Lower leg skin (tissue), 3 donors: ENCODE measurements at regions not wholly inside any gene's neighbourhood (a gene's known extent, or its start where the extent isn't known, plus 50 kb on each side); places are given as distances from the start of the nearest gene placed in this dataset.

Experiments used
- POLR2A ChIP-seq, 2 donors: fragments of 450-650 bp; IDR thresholded peaks; one replicate each; pipeline ENCODE4 v1.6.1; 2016 to 2017; ENCODE audit warnings: antibody characterized with exemption in 2 of 2, mild to moderate bottlenecking in 1 of 2, moderate library complexity in 1 of 2
- TF ChIP-seq, protein P1 (sequence below), 3 donors: fragments of 450-650 bp; IDR thresholded peaks; one replicate each; pipeline ENCODE4 v1.5.1; 2016; ENCODE audit warnings: antibody characterized with exemption in 3 of 3, mild to moderate bottlenecking in 3 of 3, moderate library complexity in 2 of 3

DNA sequence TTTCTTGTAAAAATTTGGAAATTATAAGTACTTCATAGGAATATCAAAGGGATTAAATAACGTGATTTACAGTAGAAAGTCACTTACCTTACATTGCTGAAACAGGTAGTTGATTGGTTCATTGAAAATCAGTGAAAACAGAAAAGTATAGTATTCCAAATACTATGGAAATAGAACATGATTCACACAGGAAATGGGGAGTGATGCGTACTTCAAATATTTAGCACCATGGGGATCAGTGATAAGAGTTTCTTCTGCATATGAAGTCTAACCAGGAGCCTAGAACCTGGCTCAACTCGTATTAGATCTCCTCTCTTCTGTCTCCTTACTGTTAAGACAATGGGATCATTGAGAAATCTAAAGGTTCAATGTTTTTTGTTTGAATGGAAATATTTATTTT is 133.3 kb downstream of the FAM174A start:
- TF ChIP-seq, protein P1, sequence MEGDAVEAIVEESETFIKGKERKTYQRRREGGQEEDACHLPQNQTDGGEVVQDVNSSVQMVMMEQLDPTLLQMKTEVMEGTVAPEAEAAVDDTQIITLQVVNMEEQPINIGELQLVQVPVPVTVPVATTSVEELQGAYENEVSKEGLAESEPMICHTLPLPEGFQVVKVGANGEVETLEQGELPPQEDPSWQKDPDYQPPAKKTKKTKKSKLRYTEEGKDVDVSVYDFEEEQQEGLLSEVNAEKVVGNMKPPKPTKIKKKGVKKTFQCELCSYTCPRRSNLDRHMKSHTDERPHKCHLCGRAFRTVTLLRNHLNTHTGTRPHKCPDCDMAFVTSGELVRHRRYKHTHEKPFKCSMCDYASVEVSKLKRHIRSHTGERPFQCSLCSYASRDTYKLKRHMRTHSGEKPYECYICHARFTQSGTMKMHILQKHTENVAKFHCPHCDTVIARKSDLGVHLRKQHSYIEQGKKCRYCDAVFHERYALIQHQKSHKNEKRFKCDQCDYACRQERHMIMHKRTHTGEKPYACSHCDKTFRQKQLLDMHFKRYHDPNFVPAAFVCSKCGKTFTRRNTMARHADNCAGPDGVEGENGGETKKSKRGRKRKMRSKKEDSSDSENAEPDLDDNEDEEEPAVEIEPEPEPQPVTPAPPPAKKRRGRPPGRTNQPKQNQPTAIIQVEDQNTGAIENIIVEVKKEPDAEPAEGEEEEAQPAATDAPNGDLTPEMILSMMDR (IDR thresholded peaks at IDR 0.05), result no peak
- no peak for TF ChIP-seq POLR2A (IDR thresholded peaks at IDR 0.05)
